GM23338 (cell line): ENCODE measurements at regions not wholly inside any gene's neighbourhood (a gene's known extent, or its start where the extent isn't known, plus 50 kb on each side); places are given as distances from the start of the nearest gene placed in this dataset.

Experiments
- ATAC-seq: fragments of 200-7000 bp; cut with Tn5 transposase; 3 replicates; pipeline ENCODE4 v1.9.1; 2020
- DNase-seq: peaks from one replicate; pipeline ENCODE4 v3.0.0-alpha.2; 2015; ENCODE audit warnings: low spot score
- H2AFZ ChIP-seq: fragments of 200-600 bp; sonication (generic); 2 replicates; pipeline ENCODE4 v1.8.0; 2016; ENCODE audit warnings: antibody characterized with exemption, mild to moderate bottlenecking, moderate library complexity
- H3F3A ChIP-seq: fragments of 200-600 bp; sonication (generic); replicated peaks from 2 replicates; pipeline ENCODE4 v1.8.0; 2017; ENCODE audit warnings: antibody characterized with exemption, mixed run types, low read depth
- H3K27ac ChIP-seq: fragments of 200-600 bp; sonication (generic); 2 replicates; pipeline ENCODE4 v1.6.1; 2016; ENCODE audit warnings: low read depth
- H3K27me3 ChIP-seq: fragments of 200-600 bp; sonication (generic); 2 replicates; pipeline ENCODE4 v1.8.0; 2016; ENCODE audit warnings: mild to moderate bottlenecking, mixed run types, moderate library complexity; ENCODE audit not compliant: insufficient read depth
- H3K36me3 ChIP-seq: fragments of 200-600 bp; sonication (generic); 2 replicates; pipeline ENCODE4 v1.8.0; 2016; ENCODE audit warnings: mild to moderate bottlenecking; ENCODE audit not compliant: insufficient read depth
- H3K4me1 ChIP-seq: fragments of 200-600 bp; sonication (generic); 2 replicates; pipeline ENCODE4 v1.8.0; 2016; ENCODE audit warnings: mild to moderate bottlenecking, moderate library complexity; ENCODE audit not compliant: insufficient read depth
- H3K4me2 ChIP-seq: fragments of 200-600 bp; sonication (generic); 2 replicates; pipeline ENCODE4 v1.7.1; 2017; ENCODE audit warnings: mixed run types
- H3K4me3 ChIP-seq: fragments of 200-600 bp; sonication (generic); 2 replicates; pipeline ENCODE4 v1.6.1; 2016; ENCODE audit warnings: mixed run types
- H3K79me2 ChIP-seq: fragments of 200-600 bp; sonication (generic); replicated peaks from 2 replicates; pipeline ENCODE4 v1.8.0; 2017; ENCODE audit warnings: mild to moderate bottlenecking; ENCODE audit not compliant: insufficient read depth
- H3K9me2 ChIP-seq: fragments of 200-600 bp; sonication (generic); 2 replicates; pipeline ENCODE4 v1.8.0; 2017; ENCODE audit not compliant: insufficient read depth
- H4K20me1 ChIP-seq: fragments of 200-600 bp; sonication (generic); replicated peaks from 2 replicates; pipeline ENCODE4 v1.8.0; 2017; ENCODE audit warnings: mild to moderate bottlenecking; ENCODE audit not compliant: insufficient read depth
- H3K27ac Mint-ChIP-seq: 2 replicates; pipeline ENCODE4 v1.8.0; 2020; ENCODE audit warnings: inconsistent platforms, mild to moderate bottlenecking, moderate library complexity, mixed read lengths
- H3K27me3 Mint-ChIP-seq: 3 replicates; pipeline ENCODE4 v1.8.0; 2022; ENCODE audit warnings: low read depth, mild to moderate bottlenecking, moderate library complexity, mixed read lengths, inconsistent platforms; ENCODE audit not compliant: insufficient read depth, poor library complexity
- H3K36me3 Mint-ChIP-seq: 3 replicates; pipeline ENCODE4 v1.8.0; 2021; ENCODE audit warnings: low read depth, mild to moderate bottlenecking, inconsistent platforms, moderate library complexity, mixed read lengths
- H3K4me1 Mint-ChIP-seq: 3 replicates; pipeline ENCODE4 v1.8.0; 2020; ENCODE audit warnings: mild to moderate bottlenecking, inconsistent platforms, mixed read lengths
- H3K4me3 Mint-ChIP-seq: 3 replicates; pipeline ENCODE4 v1.8.0; 2021; ENCODE audit warnings: moderate library complexity, mild to moderate bottlenecking, inconsistent platforms, mixed read lengths
- H3K9me3 Mint-ChIP-seq: 3 replicates; pipeline ENCODE4 v1.8.0; 2020; ENCODE audit warnings: moderate library complexity, mild to moderate bottlenecking, inconsistent platforms, mixed read lengths
- CREB1 ChIP-seq: fragments of 250-450 bp; sonication (Bioruptor Pico); IDR thresholded peaks from 2 replicates; pipeline ENCODE4 v1.5.0; 2020; ENCODE audit warnings: low read depth, mild to moderate bottlenecking, moderate library complexity
- EZH2phosphoT487 ChIP-seq: fragments of 200-600 bp; sonication (generic); IDR thresholded peaks from one replicate; pipeline ENCODE4 v1.8.1; 2018; ENCODE audit warnings: antibody characterized with exemption; ENCODE audit not compliant: unreplicated experiment
- NANOG ChIP-seq: IDR thresholded peaks from 2 replicates; pipeline ENCODE4 v1.6.1; 2016; ENCODE audit warnings: antibody characterized with exemption, borderline replicate concordance
- ZNF114 ChIP-seq: fragments of 250-450 bp; sonication (Bioruptor Pico); IDR thresholded peaks from 2 replicates; pipeline ENCODE4 v1.5.0; 2020; ENCODE audit warnings: mild to moderate bottlenecking, moderate library complexity
- ZNF331 ChIP-seq: fragments of 250-450 bp; sonication (Bioruptor Pico); IDR thresholded peaks from 2 replicates; pipeline ENCODE4 v1.5.0; 2020; ENCODE audit warnings: low read depth, mild to moderate bottlenecking, moderate library complexity
- TF ChIP-seq, protein P1 (sequence below): IDR thresholded peaks from one replicate; pipeline ENCODE4 v1.6.1; 2018; ENCODE audit warnings: antibody characterized with exemption; ENCODE audit not compliant: unreplicated experiment
- TF ChIP-seq, protein P2 (sequence below): IDR thresholded peaks from 2 replicates; pipeline ENCODE4 v1.6.1; 2016; ENCODE audit warnings: antibody characterized with exemption
- TF ChIP-seq, protein P3 (sequence below), 2 experiments: fragments of 200-600 bp in 1 of 2; sonication (generic) in 1 of 2; conservative IDR thresholded peaks; 2 replicates each; pipeline versions ENCODE4 v1.5.1 to v1.6.1; 2016 to 2017; ENCODE audit warnings: antibody characterized with exemption in 2 of 2, low read depth in 2 of 2, mild to moderate bottlenecking in 2 of 2, moderate library complexity in 1 of 2

DNA sequence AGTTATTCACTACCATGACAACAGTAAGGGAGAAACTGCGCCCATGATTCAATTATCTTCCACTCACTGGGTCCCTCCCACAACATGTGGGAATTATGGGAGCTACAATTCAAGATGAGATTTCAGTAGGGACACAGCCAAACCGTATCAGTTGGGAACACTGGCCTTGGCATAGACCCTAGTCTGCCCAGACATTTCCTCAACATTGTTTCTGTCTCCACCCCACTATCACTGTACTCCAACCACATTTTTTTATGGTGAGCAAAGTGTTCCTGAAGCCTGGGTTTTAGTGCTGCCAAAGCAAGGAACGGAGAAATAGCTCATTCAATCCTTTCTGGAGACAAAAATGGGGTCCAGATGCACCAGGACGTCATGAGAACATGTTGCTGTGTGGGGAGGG, 122.6 kb upstream of the CCDC179 start:
- no peak overlapping the region for H3K4me3 ChIP-seq
- Mint-ChIP-seq H3K9me3 (peaks cover 13% of the 10 kb centered on the region), H3K4me1 (no peaks in the 10 kb centered on the region), H3K27ac (no peak overlapping the region), H3K4me3 (no peak overlapping the region), H3K27me3 (no peaks in the 10 kb centered on the region), H3K36me3 (peaks cover 8% of the 10 kb centered on the region; the same call in 1 of the 3 replicates)
- no peaks in the 10 kb centered on the region for H3K79me2 ChIP-seq
- DNase-seq (no peak), ATAC-seq (no peak)
- no peaks in the 10 kb centered on the region for H3K36me3 ChIP-seq
- no peak overlapping the region for H2AFZ ChIP-seq
- no peak overlapping the region for H3K27ac ChIP-seq
- H4K20me1 ChIP-seq: no peaks in the 10 kb centered on the region
- no peak overlapping the region for H3K4me2 ChIP-seq
- no peaks in the 10 kb centered on the region for H3K27me3 ChIP-seq
- H3F3A ChIP-seq: no peaks in the 10 kb centered on the region
- no peak for TF ChIP-seq ZNF331 (CRISPR knock-in tag)
- no peaks in the 10 kb centered on the region for H3K4me1 ChIP-seq
- peaks cover 5% of the 10 kb centered on the region; the same call in 1 of the 2 replicates for H3K9me2 ChIP-seq

DNA sequence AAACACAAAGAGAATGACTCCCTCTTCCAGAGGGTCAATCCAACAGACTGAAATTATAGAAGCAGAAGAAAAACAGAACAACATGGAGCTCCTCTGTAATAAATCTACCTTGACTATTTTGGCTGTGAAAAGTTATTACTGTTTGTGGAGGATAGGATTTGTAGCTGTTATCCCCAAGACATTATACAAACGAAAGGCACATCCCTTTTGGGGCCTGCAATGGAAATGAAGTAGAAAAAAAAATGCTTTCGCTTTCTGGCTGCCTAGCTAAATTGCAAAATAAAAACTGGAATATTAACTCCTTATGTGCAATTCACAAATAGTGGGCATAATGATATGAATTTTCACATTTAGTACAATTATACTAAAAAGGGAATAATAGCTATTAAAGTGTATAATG, 123.8 kb upstream of the CCDC179 start:
- Mint-ChIP-seq H3K36me3 (peaks cover 19% of the 10 kb centered on the region), H3K4me1 (no peaks in the 10 kb centered on the region; the same call in 2 of the 3 replicates), H3K27ac (no peak overlapping the region), H3K27me3 (no peaks in the 10 kb centered on the region), H3K9me3 (peaks cover 25% of the 10 kb centered on the region), H3K4me3 (no peak overlapping the region)
- H4K20me1 ChIP-seq: no peaks in the 10 kb centered on the region
- no peaks in the 10 kb centered on the region for H3K4me1 ChIP-seq
- H2AFZ ChIP-seq: no peak overlapping the region
- H3K36me3 ChIP-seq: no peaks in the 10 kb centered on the region
- H3F3A ChIP-seq: no peaks in the 10 kb centered on the region
- DNase-seq (no peak), ATAC-seq (no peak)
- no peak overlapping the region for H3K27ac ChIP-seq
- H3K79me2 ChIP-seq: no peaks in the 10 kb centered on the region
- no peak overlapping the region for H3K4me2 ChIP-seq
- H3K9me2 ChIP-seq: peaks cover 5% of the 10 kb centered on the region; the same call in 1 of the 2 replicates
- H3K27me3 ChIP-seq: no peaks in the 10 kb centered on the region
- TF ChIP-seq, protein P1, sequence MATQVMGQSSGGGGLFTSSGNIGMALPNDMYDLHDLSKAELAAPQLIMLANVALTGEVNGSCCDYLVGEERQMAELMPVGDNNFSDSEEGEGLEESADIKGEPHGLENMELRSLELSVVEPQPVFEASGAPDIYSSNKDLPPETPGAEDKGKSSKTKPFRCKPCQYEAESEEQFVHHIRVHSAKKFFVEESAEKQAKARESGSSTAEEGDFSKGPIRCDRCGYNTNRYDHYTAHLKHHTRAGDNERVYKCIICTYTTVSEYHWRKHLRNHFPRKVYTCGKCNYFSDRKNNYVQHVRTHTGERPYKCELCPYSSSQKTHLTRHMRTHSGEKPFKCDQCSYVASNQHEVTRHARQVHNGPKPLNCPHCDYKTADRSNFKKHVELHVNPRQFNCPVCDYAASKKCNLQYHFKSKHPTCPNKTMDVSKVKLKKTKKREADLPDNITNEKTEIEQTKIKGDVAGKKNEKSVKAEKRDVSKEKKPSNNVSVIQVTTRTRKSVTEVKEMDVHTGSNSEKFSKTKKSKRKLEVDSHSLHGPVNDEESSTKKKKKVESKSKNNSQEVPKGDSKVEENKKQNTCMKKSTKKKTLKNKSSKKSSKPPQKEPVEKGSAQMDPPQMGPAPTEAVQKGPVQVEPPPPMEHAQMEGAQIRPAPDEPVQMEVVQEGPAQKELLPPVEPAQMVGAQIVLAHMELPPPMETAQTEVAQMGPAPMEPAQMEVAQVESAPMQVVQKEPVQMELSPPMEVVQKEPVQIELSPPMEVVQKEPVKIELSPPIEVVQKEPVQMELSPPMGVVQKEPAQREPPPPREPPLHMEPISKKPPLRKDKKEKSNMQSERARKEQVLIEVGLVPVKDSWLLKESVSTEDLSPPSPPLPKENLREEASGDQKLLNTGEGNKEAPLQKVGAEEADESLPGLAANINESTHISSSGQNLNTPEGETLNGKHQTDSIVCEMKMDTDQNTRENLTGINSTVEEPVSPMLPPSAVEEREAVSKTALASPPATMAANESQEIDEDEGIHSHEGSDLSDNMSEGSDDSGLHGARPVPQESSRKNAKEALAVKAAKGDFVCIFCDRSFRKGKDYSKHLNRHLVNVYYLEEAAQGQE: no peak
- TF ChIP-seq, protein P2, sequence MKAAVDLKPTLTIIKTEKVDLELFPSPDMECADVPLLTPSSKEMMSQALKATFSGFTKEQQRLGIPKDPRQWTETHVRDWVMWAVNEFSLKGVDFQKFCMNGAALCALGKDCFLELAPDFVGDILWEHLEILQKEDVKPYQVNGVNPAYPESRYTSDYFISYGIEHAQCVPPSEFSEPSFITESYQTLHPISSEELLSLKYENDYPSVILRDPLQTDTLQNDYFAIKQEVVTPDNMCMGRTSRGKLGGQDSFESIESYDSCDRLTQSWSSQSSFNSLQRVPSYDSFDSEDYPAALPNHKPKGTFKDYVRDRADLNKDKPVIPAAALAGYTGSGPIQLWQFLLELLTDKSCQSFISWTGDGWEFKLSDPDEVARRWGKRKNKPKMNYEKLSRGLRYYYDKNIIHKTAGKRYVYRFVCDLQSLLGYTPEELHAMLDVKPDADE: no peak
- TF ChIP-seq ZNF331 (CRISPR knock-in tag) (no peak), CREB1 (no peak), NANOG (no peak), ZNF114 (CRISPR knock-in tag) (no peak), EZH2phosphoT487 (no peak)
- TF ChIP-seq, protein P3, sequence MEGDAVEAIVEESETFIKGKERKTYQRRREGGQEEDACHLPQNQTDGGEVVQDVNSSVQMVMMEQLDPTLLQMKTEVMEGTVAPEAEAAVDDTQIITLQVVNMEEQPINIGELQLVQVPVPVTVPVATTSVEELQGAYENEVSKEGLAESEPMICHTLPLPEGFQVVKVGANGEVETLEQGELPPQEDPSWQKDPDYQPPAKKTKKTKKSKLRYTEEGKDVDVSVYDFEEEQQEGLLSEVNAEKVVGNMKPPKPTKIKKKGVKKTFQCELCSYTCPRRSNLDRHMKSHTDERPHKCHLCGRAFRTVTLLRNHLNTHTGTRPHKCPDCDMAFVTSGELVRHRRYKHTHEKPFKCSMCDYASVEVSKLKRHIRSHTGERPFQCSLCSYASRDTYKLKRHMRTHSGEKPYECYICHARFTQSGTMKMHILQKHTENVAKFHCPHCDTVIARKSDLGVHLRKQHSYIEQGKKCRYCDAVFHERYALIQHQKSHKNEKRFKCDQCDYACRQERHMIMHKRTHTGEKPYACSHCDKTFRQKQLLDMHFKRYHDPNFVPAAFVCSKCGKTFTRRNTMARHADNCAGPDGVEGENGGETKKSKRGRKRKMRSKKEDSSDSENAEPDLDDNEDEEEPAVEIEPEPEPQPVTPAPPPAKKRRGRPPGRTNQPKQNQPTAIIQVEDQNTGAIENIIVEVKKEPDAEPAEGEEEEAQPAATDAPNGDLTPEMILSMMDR (conservative IDR thresholded peaks at IDR 0.05; ENCODE audit: low read depth in 2 of 2): no peak
- H3K4me3 ChIP-seq: no peak overlapping the region
